Spleen (tissue), 7 donors: ENCODE measurements at regions not wholly inside any gene's neighbourhood (a gene's known extent, or its start where the extent isn't known, plus 50 kb on each side); places are given as distances from the start of the nearest gene placed in this dataset.

Experiments
- POLR2A ChIP-seq, 3 donors: fragments of 450-650 bp; IDR thresholded peaks; one replicate each; pipeline ENCODE4 v1.5.1; 2017; ENCODE audit warnings: antibody characterized with exemption in 3 of 3, mild to moderate bottlenecking in 1 of 3
- TF ChIP-seq, protein P1 (sequence below), 11 experiments: fragments of 200-600 bp in 7 of 11; fragments of 450-650 bp in 4 of 11; sonication (generic) in 4 of 11; IDR thresholded peaks in 8 of 11; conservative IDR thresholded peaks in 3 of 11; 1 replicate in 7 of 11; 2 replicates in 4 of 11; pipeline versions ENCODE4 v1.4.0 to v1.8.0; 2016 to 2021; ENCODE audit warnings: antibody characterized with exemption in 11 of 11, inconsistent platforms in 4 of 11, mild to moderate bottlenecking in 1 of 11
- donor health status: DM: no; HTN: no; CAD: no; lungs with moderate emphysema.
- donor health status: DM: no; HTN: no; CAD: no.
- donor health status: DM: no; HTN: no; CAD: no.

DNA sequence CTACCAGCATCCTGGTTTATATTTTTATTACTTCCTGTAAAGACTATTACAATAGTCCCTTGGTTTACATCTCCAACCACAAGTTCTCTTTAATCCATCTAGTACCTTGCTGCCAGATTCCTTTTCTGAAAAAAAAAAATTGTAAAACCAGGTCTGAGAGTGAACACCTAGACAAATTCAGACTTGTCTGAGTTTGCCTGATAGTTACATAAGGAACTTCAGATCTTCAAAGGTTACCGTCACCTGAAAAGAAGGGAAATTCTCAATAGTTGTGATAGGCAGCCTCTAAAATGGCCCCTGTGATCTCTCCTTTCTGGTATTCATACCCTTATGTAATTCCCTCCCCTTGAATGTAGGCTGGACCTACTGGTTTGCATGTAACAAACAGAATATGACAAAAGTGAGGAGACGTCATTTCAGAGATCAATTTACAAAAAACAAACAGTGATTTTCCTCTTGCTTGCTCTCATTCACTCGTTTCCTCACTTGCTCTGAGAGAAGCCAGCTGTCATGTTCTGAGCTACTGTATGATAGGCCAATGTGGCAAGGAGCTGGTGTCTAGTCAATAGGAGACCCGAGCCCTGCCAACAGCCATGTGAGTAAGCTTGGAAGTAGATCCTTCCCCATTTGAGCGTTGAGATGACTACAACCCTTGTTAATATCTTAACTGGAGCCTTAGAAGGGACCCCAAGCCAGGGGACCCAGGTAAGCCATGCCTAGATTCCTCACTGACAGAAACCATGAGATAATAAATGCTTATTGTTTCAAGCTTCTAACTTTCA is 110.9 kb upstream of the LSM8 start:
- TF ChIP-seq, protein P1, sequence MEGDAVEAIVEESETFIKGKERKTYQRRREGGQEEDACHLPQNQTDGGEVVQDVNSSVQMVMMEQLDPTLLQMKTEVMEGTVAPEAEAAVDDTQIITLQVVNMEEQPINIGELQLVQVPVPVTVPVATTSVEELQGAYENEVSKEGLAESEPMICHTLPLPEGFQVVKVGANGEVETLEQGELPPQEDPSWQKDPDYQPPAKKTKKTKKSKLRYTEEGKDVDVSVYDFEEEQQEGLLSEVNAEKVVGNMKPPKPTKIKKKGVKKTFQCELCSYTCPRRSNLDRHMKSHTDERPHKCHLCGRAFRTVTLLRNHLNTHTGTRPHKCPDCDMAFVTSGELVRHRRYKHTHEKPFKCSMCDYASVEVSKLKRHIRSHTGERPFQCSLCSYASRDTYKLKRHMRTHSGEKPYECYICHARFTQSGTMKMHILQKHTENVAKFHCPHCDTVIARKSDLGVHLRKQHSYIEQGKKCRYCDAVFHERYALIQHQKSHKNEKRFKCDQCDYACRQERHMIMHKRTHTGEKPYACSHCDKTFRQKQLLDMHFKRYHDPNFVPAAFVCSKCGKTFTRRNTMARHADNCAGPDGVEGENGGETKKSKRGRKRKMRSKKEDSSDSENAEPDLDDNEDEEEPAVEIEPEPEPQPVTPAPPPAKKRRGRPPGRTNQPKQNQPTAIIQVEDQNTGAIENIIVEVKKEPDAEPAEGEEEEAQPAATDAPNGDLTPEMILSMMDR (IDR thresholded peaks at IDR 0.05 in 8 of 11, conservative IDR thresholded peaks at IDR 0.05 in 3 of 11) = no peak
- no peak for TF ChIP-seq POLR2A (IDR thresholded peaks at IDR 0.05)
